HepG2 (cell line): ENCODE measurements at regions not wholly inside any gene's neighbourhood (a gene's known extent, or its start where the extent isn't known, plus 50 kb on each side); places are given as distances from the start of the nearest gene placed in this dataset.

Experiments used
- ATAC-seq: fragments of 200-7000 bp; cut with Tn5 transposase; 3 replicates; pipeline ENCODE4 v1.9.1; 2020; ENCODE audit warnings: mild to moderate bottlenecking, moderate library complexity
- BruUV-seq: library from RNA; stranded (reverse); fragments of 400-500 nt; replicated peaks from 2 replicates; lab custom pipeline; 2021; lab: Mats Ljungman, UMichigan
- CTCF ChIA-PET: fragments of 300-600 bp; formaldehyde crosslinking; extraction: SDS; loops from one replicate; lab custom pipeline; 2021; ENCODE audit warnings: low total read pairs, inconsistent platforms, low intra/inter-chr PET ratio; lab: Yijun Ruan, JAX
- POLR2A ChIA-PET: fragments of 350-600 bp; sonication (Branson Sonifier 250); formaldehyde crosslinking; loops from one replicate; lab custom pipeline; 2020; ENCODE audit warnings: antibody characterized with exemption, inconsistent platforms; lab: Yijun Ruan, JAX
- DNase-seq: peaks from one replicate; pipeline ENCODE4 v3.0.0-alpha.2; 2015; ENCODE audit warnings: low spot score
- FAIRE-seq: peaks from 3 replicates; lab custom pipeline; 2011; peaks lifted over from hg19 to GRCh38; lab: Jason Lieb, UNC
- H2AFZ ChIP-seq: one replicate; pipeline ENCODE4 v1.6.1; 2011; ENCODE audit warnings: low read length, inconsistent platforms
- H3K27ac ChIP-seq: fragments of 300-600 bp; 3 replicates; pipeline ENCODE4 v1.8.0; 2011; ENCODE audit warnings: mixed run types, mild to moderate bottlenecking, mixed read lengths, low read length, inconsistent platforms; ENCODE audit not compliant: insufficient read depth; ENCODE audit errors: extremely low read length
- H3K27me3 ChIP-seq, 2 experiments: fragments of 200-600 bp in 1 of 2; 2 replicates in 1 of 2; 3 replicates in 1 of 2; pipeline versions ENCODE4 v1.6.0 to v1.8.0; 2011; ENCODE audit warnings: low read length in 2 of 2, mild to moderate bottlenecking in 2 of 2, moderate library complexity in 2 of 2, inconsistent platforms in 1 of 2; ENCODE audit not compliant: insufficient read depth in 2 of 2, control insufficient read depth in 1 of 2
- H3K36me3 ChIP-seq, 2 experiments: fragments of 200-600 bp in 1 of 2; replicated peaks in 1 of 2; 2 replicates in 1 of 2; 3 replicates in 1 of 2; pipeline versions ENCODE4 v1.5.1 to v1.8.0; 2011; ENCODE audit warnings: low read length in 2 of 2, inconsistent platforms in 1 of 2; ENCODE audit not compliant: insufficient read depth in 2 of 2, control insufficient read depth in 1 of 2
- H3K4me1 ChIP-seq: 2 replicates; pipeline ENCODE4 v1.5.1; 2012; ENCODE audit warnings: low read length, inconsistent platforms; ENCODE audit not compliant: insufficient read depth
- H3K4me2 ChIP-seq: 2 replicates; pipeline ENCODE4 v1.6.0; 2011; ENCODE audit warnings: low read depth, low read length, inconsistent platforms
- H3K4me3 ChIP-seq, 3 experiments: fragments of 200-600 bp in 1 of 3; sonication (generic), shearing (Covaris generic) in 1 of 3; replicated peaks in 1 of 3; 2 replicates each; pipeline ENCODE4 v1.5.1; 2011 to 2016; ENCODE audit warnings: low read length in 3 of 3, inconsistent platforms in 2 of 3, low read depth in 2 of 3, mild to moderate bottlenecking in 2 of 3, control low read depth in 1 of 3, mixed read lengths in 1 of 3; ENCODE audit not compliant: insufficient read depth in 1 of 3
- H3K79me2 ChIP-seq: one replicate; pipeline ENCODE4 v1.6.1; 2011; ENCODE audit warnings: low read length, inconsistent platforms; ENCODE audit not compliant: insufficient read depth
- H3K9ac ChIP-seq: 2 replicates; pipeline ENCODE4 v1.6.0; 2011; ENCODE audit warnings: mild to moderate bottlenecking, low read depth, low read length, inconsistent platforms; ENCODE audit not compliant: insufficient read depth
- H3K9me3 ChIP-seq: 2 replicates; pipeline ENCODE4 v1.5.1; 2012; ENCODE audit warnings: mild to moderate bottlenecking, low read length
- H4K20me1 ChIP-seq: 2 replicates; pipeline ENCODE4 v1.6.0; 2011; ENCODE audit warnings: inconsistent platforms, mild to moderate bottlenecking, low read length, moderate library complexity; ENCODE audit not compliant: insufficient read depth
- EZH2 ChIP-seq: conservative IDR thresholded peaks from 2 replicates; pipeline ENCODE4 v1.6.1; 2012; ENCODE audit warnings: mild to moderate bottlenecking, low read depth, low read length, moderate library complexity
- HOXA7 ChIP-seq: sonication (generic); formaldehyde crosslinking; IDR thresholded peaks from 2 replicates; pipeline ENCODE4 v1.8.1; 2022; ENCODE audit warnings: mild to moderate bottlenecking, missing genetic modification reagents, moderate library complexity
- IKZF1 ChIP-seq: fragments of 450-650 bp; IDR thresholded peaks from 2 replicates; pipeline ENCODE4 v1.7.1; 2016
- PHF5A ChIP-seq: IDR thresholded peaks from one replicate; pipeline ENCODE4 v1.6.1; 2018; ENCODE audit warnings: low read depth, missing genetic modification reagents; ENCODE audit not compliant: unreplicated experiment
- RFX1 ChIP-seq: fragments of 450-650 bp; IDR thresholded peaks from 2 replicates; pipeline ENCODE4 v1.6.1; 2017
- SIX1 ChIP-seq: sonication (generic); formaldehyde crosslinking; IDR thresholded peaks from 2 replicates; pipeline ENCODE4 v1.4.0; 2020; ENCODE audit warnings: missing genetic modification reagents, borderline replicate concordance
- THAP7 ChIP-seq: sonication (generic); formaldehyde crosslinking; IDR thresholded peaks from 2 replicates; pipeline ENCODE4 v1.8.1; 2023; ENCODE audit warnings: mild to moderate bottlenecking, missing genetic modification reagents
- ZBTB46 ChIP-seq: sonication (generic); formaldehyde crosslinking; IDR thresholded peaks from 2 replicates; pipeline ENCODE4 v1.4.0; 2020; ENCODE audit warnings: mild to moderate bottlenecking, missing genetic modification reagents, borderline replicate concordance
- ZNF264 ChIP-seq: sonication (generic); formaldehyde crosslinking; IDR thresholded peaks from 2 replicates; pipeline ENCODE4 v1.4.0; 2020; ENCODE audit warnings: missing genetic modification reagents
- ZNF558 ChIP-seq: sonication (generic); formaldehyde crosslinking; IDR thresholded peaks from 2 replicates; pipeline ENCODE4 v1.9.0; 2022; ENCODE audit warnings: mild to moderate bottlenecking, missing genetic modification reagents, borderline replicate concordance
- ZNF710 ChIP-seq: sonication (generic); formaldehyde crosslinking; IDR thresholded peaks from 2 replicates; pipeline ENCODE4 v1.5.0; 2020; ENCODE audit warnings: mild to moderate bottlenecking, missing genetic modification reagents, borderline replicate concordance
- ZNF781 ChIP-seq: sonication (generic); formaldehyde crosslinking; IDR thresholded peaks from 2 replicates; pipeline ENCODE4 v1.5.1; 2020; ENCODE audit warnings: borderline replicate concordance, mild to moderate bottlenecking, missing genetic modification reagents; ENCODE audit errors: not compliant biosample characterization
- ZNF883 ChIP-seq: sonication (generic); formaldehyde crosslinking; IDR thresholded peaks from 2 replicates; pipeline ENCODE4 v1.5.1; 2020; ENCODE audit warnings: mild to moderate bottlenecking, missing genetic modification reagents; ENCODE audit errors: not compliant biosample characterization
- WGBS: methylation state at CpG from one replicate; pipeline ENCODE4 v1.1.6; 2017; ENCODE audit warnings: low lambda C conversion rate; 5-methylcytosine and 5-hydroxymethylcytosine counted together
- in situ Hi-C: cut with HindIII; loops from 2 replicates; pipeline ENCODE4 v1.10.0; 2017; ENCODE audit warnings: low pct_unique_long_range_greater_than_20kb; ENCODE audit not compliant: extremely low pct_ligation_motif_present
- intact Hi-C: fragments of 100-400 bp; cut with micrococcal nuclease; formaldehyde crosslinking; loops from one replicate; pipeline ENCODE4 v1.10.0; 2022; ENCODE audit not compliant: unreplicated experiment
- TF ChIP-seq, protein P1 (sequence below): sonication (generic); formaldehyde crosslinking; IDR thresholded peaks from 2 replicates; pipeline ENCODE4 v1.4.0; 2020; ENCODE audit warnings: mild to moderate bottlenecking, missing genetic modification reagents

GRCh38 chr4:41485041-41485440 is 52.9 kb upstream of the LIMCH1 start:
- Histone ChIP-seq H3K9me3 (no peaks in the 10 kb centered on the region), H3K79me2 (no peaks in the 10 kb centered on the region), H2AFZ (no peak overlapping the region), H3K27me3 (no peaks in the 10 kb centered on the region), H3K27ac (no peak overlapping the region), H4K20me1 (no peaks in the 10 kb centered on the region), H3K4me2 (no peak overlapping the region), H3K9ac (no peak overlapping the region), H3K36me3 (no peaks in the 10 kb centered on the region), H3K4me3 (no peak overlapping the region), H3K4me1 (no peaks in the 10 kb centered on the region)
- TF ChIP-seq, protein P1, sequence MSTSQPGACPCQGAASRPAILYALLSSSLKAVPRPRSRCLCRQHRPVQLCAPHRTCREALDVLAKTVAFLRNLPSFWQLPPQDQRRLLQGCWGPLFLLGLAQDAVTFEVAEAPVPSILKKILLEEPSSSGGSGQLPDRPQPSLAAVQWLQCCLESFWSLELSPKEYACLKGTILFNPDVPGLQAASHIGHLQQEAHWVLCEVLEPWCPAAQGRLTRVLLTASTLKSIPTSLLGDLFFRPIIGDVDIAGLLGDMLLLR: no peak
- TF ChIP-seq SIX1 (no peak), HOXA7 (CRISPR knock-in tag) (no peak), THAP7 (CRISPR knock-in tag) (no peak), ZNF883 (CRISPR knock-in tag) (no peak)
- BruUV-seq: no TSS peak
- no peak for ATAC-seq
- POLR2A ChIA-PET: no interaction called here
- intact Hi-C loops (no loop called here), in situ Hi-C loops (no loop called here)
- CTCF ChIA-PET: no interaction called here
- 3% methylated on average over 1 of the region's 1 CpG for WGBS
- DNase-seq: no peak
- no peak for FAIRE-seq

GRCh38 chr4:41487868-41488440 is 50.0 kb upstream of the LIMCH1 start:
- H3K9ac ChIP-seq: no peak overlapping the region
- no peak overlapping the region for H3K27ac ChIP-seq
- intact Hi-C loops: no loop called here
- no peaks in the 10 kb centered on the region for H3K4me1 ChIP-seq
- no peaks in the 10 kb centered on the region for H3K27me3 ChIP-seq
- no peaks in the 10 kb centered on the region for H3K36me3 ChIP-seq
- 20% methylated on average over 4 of the region's 4 CpGs for WGBS
- H3K9me3 ChIP-seq: no peaks in the 10 kb centered on the region
- in situ Hi-C loops: no loop called here
- ChIA-PET CTCF (no interaction called here), POLR2A (no interaction called here)
- no peaks in the 10 kb centered on the region for H3K79me2 ChIP-seq
- H2AFZ ChIP-seq: no peak overlapping the region
- DNase-seq (no peak), FAIRE-seq (no peak), ATAC-seq (no peak)
- no peaks in the 10 kb centered on the region for H4K20me1 ChIP-seq
- no peak overlapping the region for H3K4me3 ChIP-seq
- no TSS peak for BruUV-seq
- H3K4me2 ChIP-seq: no peak overlapping the region
- TF ChIP-seq ZNF264 (CRISPR knock-in tag) (no peak), ZNF781 (no peak), ZNF558 (CRISPR knock-in tag) (no peak), ZBTB46 (CRISPR knock-in tag) (no peak), PHF5A (no peak), ZNF710 (no peak), IKZF1 (no peak), EZH2 (no peak), RFX1 (no peak)
